Endothelial cell of umbilical vein (primary cell): ENCODE measurements at regions not wholly inside any gene's neighbourhood (a gene's known extent, or its start where the extent isn't known, plus 50 kb on each side); places are given as distances from the start of the nearest gene placed in this dataset.

Experiments
- BruUV-seq: library from RNA; stranded (reverse); fragments of 400-500 nt; replicated peaks from 2 replicates; lab custom pipeline; 2021; lab: Mats Ljungman, UMichigan
- CTCF ChIA-PET: fragments of 300-600, 350-600 bp; sonication (Branson Sonifier 250); formaldehyde crosslinking; loops from one replicate; lab custom pipeline; 2021; ENCODE audit warnings: antibody characterized with exemption, inconsistent platforms; lab: Charles Lee
- POLR2A ChIA-PET: fragments of 300-600, 350-600 bp; sonication (Branson Sonifier 250); formaldehyde crosslinking; loops from one replicate; lab custom pipeline; 2021; ENCODE audit warnings: antibody characterized with exemption, inconsistent platforms; lab: Charles Lee
- DNase-seq: peaks from one replicate; pipeline ENCODE4 v3.0.0-alpha.2; 2011; ENCODE audit warnings: low read depth, low spot score
- FAIRE-seq: peaks from 2 replicates; lab custom pipeline; 2011; peaks lifted over from hg19 to GRCh38; lab: Jason Lieb, UNC
- H2AFZ ChIP-seq: 2 replicates; pipeline ENCODE4 v1.6.0; 2012; ENCODE audit warnings: low read depth, low read length, control low read depth, inconsistent platforms
- H3K27ac ChIP-seq: 2 replicates; pipeline ENCODE4 v1.5.1; 2011; ENCODE audit warnings: low read depth, mild to moderate bottlenecking, control low read depth, low read length, moderate library complexity; ENCODE audit not compliant: insufficient read depth
- H3K27me3 ChIP-seq, 2 experiments: 2 replicates each; pipeline versions ENCODE4 v1.6.0 to v1.6.1; 2011; ENCODE audit warnings: low read length in 2 of 2, mixed read lengths in 1 of 2; ENCODE audit not compliant: control insufficient read depth in 2 of 2, insufficient read depth in 2 of 2
- H3K36me3 ChIP-seq, 2 experiments: 2 replicates in 1 of 2; 3 replicates in 1 of 2; pipeline ENCODE4 v1.5.1; 2011; ENCODE audit warnings: low read length in 2 of 2, mild to moderate bottlenecking in 1 of 2, moderate library complexity in 1 of 2; ENCODE audit not compliant: control insufficient read depth in 2 of 2, insufficient read depth in 2 of 2; ENCODE audit errors: extremely low read depth in 1 of 2
- H3K4me1 ChIP-seq: 3 replicates; pipeline ENCODE4 v1.5.1; 2011; ENCODE audit warnings: mild to moderate bottlenecking, low read length; ENCODE audit not compliant: control insufficient read depth, insufficient read depth; ENCODE audit errors: extremely low read depth
- H3K4me2 ChIP-seq: 2 replicates; pipeline ENCODE4 v1.6.1; 2011; ENCODE audit warnings: low read length, control low read depth, mixed read lengths; ENCODE audit not compliant: insufficient read depth
- H3K4me3 ChIP-seq, 3 experiments: fragments of 200-600 bp in 1 of 3; sonication (generic), shearing (Covaris generic) in 1 of 3; replicated peaks in 1 of 3; 2 replicates each; pipeline ENCODE4 v1.5.1; 2011 to 2016; ENCODE audit warnings: control low read depth in 3 of 3, low read length in 3 of 3, mild to moderate bottlenecking in 2 of 3, inconsistent platforms in 1 of 3, low read depth in 1 of 3, moderate library complexity in 1 of 3; ENCODE audit not compliant: insufficient read depth in 1 of 3
- H3K79me2 ChIP-seq: 2 replicates; pipeline ENCODE4 v1.6.0; 2012; ENCODE audit warnings: low read length, inconsistent platforms; ENCODE audit not compliant: control insufficient read depth, insufficient read depth
- H3K9ac ChIP-seq: replicated peaks from 2 replicates; pipeline ENCODE3; 2011; ENCODE audit warnings: low read length, control low read depth; ENCODE audit not compliant: insufficient read depth; ENCODE audit errors: extremely low read depth
- H3K9me1 ChIP-seq: replicated peaks from 3 replicates; pipeline ENCODE4 v1.6.0; 2011; ENCODE audit warnings: mild to moderate bottlenecking, low read length; ENCODE audit not compliant: control insufficient read depth, insufficient read depth; ENCODE audit errors: extremely low read depth
- H3K9me3 ChIP-seq: replicated peaks from 2 replicates; pipeline ENCODE4 v1.5.1; 2012; ENCODE audit warnings: low read length, inconsistent platforms; ENCODE audit not compliant: control insufficient read depth, insufficient read depth
- H4K20me1 ChIP-seq: replicated peaks from 2 replicates; pipeline ENCODE3; 2011; ENCODE audit warnings: mild to moderate bottlenecking, low read length; ENCODE audit not compliant: control insufficient read depth, insufficient read depth; ENCODE audit errors: extremely low read depth
- EZH2 ChIP-seq: IDR thresholded peaks from 2 replicates; pipeline ENCODE4 v1.6.1; 2012; ENCODE audit warnings: borderline replicate concordance, low read depth, mild to moderate bottlenecking, moderate library complexity, low read length, inconsistent platforms; ENCODE audit not compliant: severe bottlenecking
- FOS ChIP-seq: IDR thresholded peaks from 2 replicates; pipeline ENCODE4 v1.6.1; 2011; ENCODE audit warnings: mild to moderate bottlenecking, low read length, moderate library complexity, borderline replicate concordance; ENCODE audit not compliant: insufficient read depth
- GATA2 ChIP-seq: IDR thresholded peaks from 2 replicates; pipeline ENCODE4 v1.7.0; 2011; ENCODE audit warnings: low read depth, mild to moderate bottlenecking, moderate library complexity, mixed read lengths, low read length; ENCODE audit not compliant: insufficient read length, insufficient read depth
- JUN ChIP-seq: IDR thresholded peaks from 2 replicates; pipeline ENCODE4 v1.6.1; 2011; ENCODE audit warnings: borderline replicate concordance, low read depth; ENCODE audit not compliant: insufficient read length, insufficient read depth
- MYC ChIP-seq: IDR thresholded peaks from one replicate; pipeline ENCODE4 v1.6.1; 2011; ENCODE audit warnings: mild to moderate bottlenecking, low read depth, low read length
- POLR2A ChIP-seq: IDR thresholded peaks from 2 replicates; pipeline ENCODE4 v1.6.1; 2012; ENCODE audit warnings: low read depth, mild to moderate bottlenecking, control low read depth, low read length
- POLR2AphosphoS5 ChIP-seq: IDR thresholded peaks from 2 replicates; pipeline ENCODE4 v1.6.1; 2012; ENCODE audit warnings: low read depth, mild to moderate bottlenecking, control low read depth, low read length, moderate library complexity; ENCODE audit not compliant: insufficient read depth
- dilution Hi-C: fragments of 300-500 bp; cut with MboI; formaldehyde crosslinking; loops from one replicate; pipeline ENCODE4 v1.15.0; 2019; ENCODE audit warnings: low sequenced_read_pairs; ENCODE audit not compliant: extremely low pct_ligation_motif_present
- intact Hi-C: fragments of 100-400 bp; cut with micrococcal nuclease; formaldehyde crosslinking; loops from one replicate; pipeline ENCODE4 v1.10.0; 2022
- TF ChIP-seq, protein P1 (sequence below), 2 donors: IDR thresholded peaks; 1 replicate in 1 of 2; 2 replicates in 1 of 2; pipeline ENCODE4 v1.5.1; 2011; ENCODE audit warnings: low read length in 2 of 2, mild to moderate bottlenecking in 2 of 2, moderate library complexity in 2 of 2, control low read depth in 1 of 2, inconsistent platforms in 1 of 2, low read depth in 1 of 2; ENCODE audit not compliant: insufficient read depth in 1 of 2; ENCODE audit errors: extremely low read depth in 1 of 2
- TF ChIP-seq, protein P2 (sequence below): IDR thresholded peaks from 2 replicates; pipeline ENCODE4 v1.6.1; 2011; ENCODE audit not compliant: insufficient read depth, insufficient read length

DNA sequence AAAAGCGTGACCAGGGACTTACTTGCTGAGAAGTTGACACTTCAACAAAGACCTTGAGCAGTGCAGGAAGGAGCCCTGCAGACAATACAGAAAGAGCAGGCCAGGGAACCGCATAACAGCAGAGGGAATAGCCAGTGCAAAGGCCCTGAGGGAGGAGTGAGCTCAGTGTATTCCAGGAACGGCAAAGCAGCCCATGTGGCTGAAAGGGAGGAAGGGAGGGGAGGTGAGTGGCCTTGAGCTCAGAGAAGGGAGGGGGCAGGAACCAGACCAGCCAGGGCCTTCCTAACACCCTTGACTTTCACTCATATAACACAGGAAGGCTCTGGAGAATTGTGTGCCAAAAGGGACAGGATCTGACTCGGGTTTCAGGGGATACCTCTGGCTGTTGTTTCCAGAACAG is 112.2 kb downstream of the BCOR start:
- TF ChIP-seq POLR2AphosphoS5 = no peak
- TF ChIP-seq JUN = no peak
- TF ChIP-seq GATA2 = no peak
- no peak for TF ChIP-seq POLR2A
- no peak for TF ChIP-seq MYC
- TF ChIP-seq, protein P1, sequence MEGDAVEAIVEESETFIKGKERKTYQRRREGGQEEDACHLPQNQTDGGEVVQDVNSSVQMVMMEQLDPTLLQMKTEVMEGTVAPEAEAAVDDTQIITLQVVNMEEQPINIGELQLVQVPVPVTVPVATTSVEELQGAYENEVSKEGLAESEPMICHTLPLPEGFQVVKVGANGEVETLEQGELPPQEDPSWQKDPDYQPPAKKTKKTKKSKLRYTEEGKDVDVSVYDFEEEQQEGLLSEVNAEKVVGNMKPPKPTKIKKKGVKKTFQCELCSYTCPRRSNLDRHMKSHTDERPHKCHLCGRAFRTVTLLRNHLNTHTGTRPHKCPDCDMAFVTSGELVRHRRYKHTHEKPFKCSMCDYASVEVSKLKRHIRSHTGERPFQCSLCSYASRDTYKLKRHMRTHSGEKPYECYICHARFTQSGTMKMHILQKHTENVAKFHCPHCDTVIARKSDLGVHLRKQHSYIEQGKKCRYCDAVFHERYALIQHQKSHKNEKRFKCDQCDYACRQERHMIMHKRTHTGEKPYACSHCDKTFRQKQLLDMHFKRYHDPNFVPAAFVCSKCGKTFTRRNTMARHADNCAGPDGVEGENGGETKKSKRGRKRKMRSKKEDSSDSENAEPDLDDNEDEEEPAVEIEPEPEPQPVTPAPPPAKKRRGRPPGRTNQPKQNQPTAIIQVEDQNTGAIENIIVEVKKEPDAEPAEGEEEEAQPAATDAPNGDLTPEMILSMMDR (IDR thresholded peaks at IDR 0.05; ENCODE audit: extremely low read depth in 1 of 2, insufficient read depth in 1 of 2, low read depth in 1 of 2, low read length in 2 of 2) = no peak
- H2AFZ ChIP-seq = no peak overlapping the region
- DNase-seq (peak; percentile 21), FAIRE-seq (peak; percentile 26)
- H3K79me2 ChIP-seq = no peaks in the 10 kb centered on the region
- no peak overlapping the region for H3K4me2 ChIP-seq
- H3K9me1 ChIP-seq = no peaks in the 10 kb centered on the region
- no peak overlapping the region for H3K9ac ChIP-seq
- no peaks in the 10 kb centered on the region for H3K36me3 ChIP-seq
- ChIA-PET POLR2A (no interaction called here), CTCF (no interaction called here)
- no peaks in the 10 kb centered on the region for H3K9me3 ChIP-seq
- no peak overlapping the region for H3K27ac ChIP-seq
- H4K20me1 ChIP-seq = no peaks in the 10 kb centered on the region
- intact Hi-C loops = no loop called here
- no peaks in the 10 kb centered on the region for H3K4me1 ChIP-seq
- no TSS peak for BruUV-seq
- no peak overlapping the region for H3K4me3 ChIP-seq
- dilution Hi-C loops = no loop called here
- H3K27me3 ChIP-seq = no peaks in the 10 kb centered on the region

DNA sequence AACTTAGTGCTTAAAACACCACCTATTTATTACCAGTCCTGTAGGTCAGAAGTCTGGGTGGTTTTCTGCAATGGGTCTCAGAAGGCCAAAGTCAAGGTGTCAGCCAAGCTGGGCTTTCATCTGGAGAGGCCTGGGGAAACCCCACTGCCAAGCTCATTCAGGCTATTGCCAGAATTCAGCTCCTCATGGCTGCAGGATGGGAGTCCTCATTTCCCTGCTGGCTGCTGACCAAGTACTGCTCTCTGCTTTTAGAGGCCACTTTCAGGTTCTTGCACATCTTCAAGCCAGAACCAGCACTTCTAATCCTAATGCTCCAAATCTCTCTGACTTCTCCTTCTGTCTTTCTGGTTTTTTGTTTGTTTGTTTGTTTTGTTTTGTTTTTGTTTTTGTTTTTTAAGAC is 109.3 kb downstream of the BCOR start:
- TF ChIP-seq MYC (no peak), POLR2A (no peak), GATA2 (no peak), FOS (no peak), EZH2 (no peak), POLR2AphosphoS5 (no peak), JUN (no peak)
- TF ChIP-seq, protein P2, sequence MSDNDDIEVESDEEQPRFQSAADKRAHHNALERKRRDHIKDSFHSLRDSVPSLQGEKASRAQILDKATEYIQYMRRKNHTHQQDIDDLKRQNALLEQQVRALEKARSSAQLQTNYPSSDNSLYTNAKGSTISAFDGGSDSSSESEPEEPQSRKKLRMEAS = no peak
- TF ChIP-seq, protein P1 (IDR thresholded peaks at IDR 0.05; ENCODE audit: extremely low read depth in 1 of 2, insufficient read depth in 1 of 2, low read depth in 1 of 2, low read length in 2 of 2) = no peak

More for the DNA sequence above, 109.3 kb downstream of the BCOR start:
- dilution Hi-C loops (no loop called here), intact Hi-C loops (no loop called here)
- no peaks in the 10 kb centered on the region for H3K9me1 ChIP-seq
- H4K20me1 ChIP-seq = no peaks in the 10 kb centered on the region
- H3K9ac ChIP-seq = no peak overlapping the region
- CTCF ChIA-PET = interaction anchor here (0.6 kb wide), 1 partner anchor 107 kb away, joined by 4 read pairs; no protein-coding TSS in a partner anchor
- no peak overlapping the region for H3K27ac ChIP-seq
- no peaks in the 10 kb centered on the region for H3K79me2 ChIP-seq
- DNase-seq = no peak
- POLR2A ChIA-PET = no interaction called here
- no peaks in the 10 kb centered on the region for H3K4me1 ChIP-seq
- H3K27me3 ChIP-seq = no peaks in the 10 kb centered on the region
- H3K9me3 ChIP-seq = no peaks in the 10 kb centered on the region
- H3K4me3 ChIP-seq = no peak overlapping the region
- no peak overlapping the region for H3K4me2 ChIP-seq
- no peaks in the 10 kb centered on the region for H3K36me3 ChIP-seq
- no TSS peak for BruUV-seq
- peak; percentile 80 for FAIRE-seq
- no peak overlapping the region for H2AFZ ChIP-seq
